ENCODE measurements at regions not wholly inside any gene's neighbourhood (a gene's known extent, or its start where the extent isn't known, plus 50 kb on each side); places are given as distances from the start of the nearest gene placed in this dataset.

- no peaks in the 10 kb centered on the region for H3K36me3 Mint-ChIP-seq (ENCODE audit: low read depth, unreplicated experiment)
- H3K4me3 Mint-ChIP-seq (ENCODE audit: unreplicated experiment): no peak overlapping the region
- no peaks in the 10 kb centered on the region for H3K9me3 Mint-ChIP-seq (ENCODE audit: unreplicated experiment)
- peaks cover 25% of the 10 kb centered on the region for H3K4me1 Mint-ChIP-seq (ENCODE audit: unreplicated experiment)
- H3K27ac Mint-ChIP-seq (ENCODE audit: unreplicated experiment): no peak overlapping the region
- DNase-seq (ENCODE audit: low spot score): peak; percentile 82
- peaks cover 2% of the 10 kb centered on the region for H3K27me3 Mint-ChIP-seq (ENCODE audit: unreplicated experiment)
- TF ChIP-seq, protein P1, sequence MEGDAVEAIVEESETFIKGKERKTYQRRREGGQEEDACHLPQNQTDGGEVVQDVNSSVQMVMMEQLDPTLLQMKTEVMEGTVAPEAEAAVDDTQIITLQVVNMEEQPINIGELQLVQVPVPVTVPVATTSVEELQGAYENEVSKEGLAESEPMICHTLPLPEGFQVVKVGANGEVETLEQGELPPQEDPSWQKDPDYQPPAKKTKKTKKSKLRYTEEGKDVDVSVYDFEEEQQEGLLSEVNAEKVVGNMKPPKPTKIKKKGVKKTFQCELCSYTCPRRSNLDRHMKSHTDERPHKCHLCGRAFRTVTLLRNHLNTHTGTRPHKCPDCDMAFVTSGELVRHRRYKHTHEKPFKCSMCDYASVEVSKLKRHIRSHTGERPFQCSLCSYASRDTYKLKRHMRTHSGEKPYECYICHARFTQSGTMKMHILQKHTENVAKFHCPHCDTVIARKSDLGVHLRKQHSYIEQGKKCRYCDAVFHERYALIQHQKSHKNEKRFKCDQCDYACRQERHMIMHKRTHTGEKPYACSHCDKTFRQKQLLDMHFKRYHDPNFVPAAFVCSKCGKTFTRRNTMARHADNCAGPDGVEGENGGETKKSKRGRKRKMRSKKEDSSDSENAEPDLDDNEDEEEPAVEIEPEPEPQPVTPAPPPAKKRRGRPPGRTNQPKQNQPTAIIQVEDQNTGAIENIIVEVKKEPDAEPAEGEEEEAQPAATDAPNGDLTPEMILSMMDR (IDR thresholded peaks at IDR 0.05; ENCODE audit: unreplicated experiment): no peak
These were observed 73.3 kb upstream of the NFE2L3 start for GRCh38 chr7:26078437-26079336.

DNA sequence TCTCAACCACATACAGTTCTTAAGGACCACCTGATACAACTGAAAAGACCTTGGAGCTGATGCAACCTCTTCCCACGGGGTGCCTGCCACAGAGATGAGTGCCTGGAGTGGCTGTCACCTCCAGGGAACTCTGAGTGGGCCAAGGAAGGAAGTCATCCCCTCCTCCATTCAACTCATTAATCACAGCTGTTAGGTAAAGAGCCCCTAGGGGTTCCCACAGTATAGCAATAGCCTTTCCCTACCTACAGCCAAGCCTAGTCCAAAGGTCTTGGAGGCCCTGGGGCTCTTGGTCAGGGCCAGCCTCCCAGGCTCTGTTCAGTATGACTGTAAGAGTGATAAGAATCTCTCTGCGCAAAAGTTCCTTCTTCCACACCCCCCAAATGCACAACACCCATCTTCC is 70.4 kb upstream of the NFE2L3 start:
- Mint-ChIP-seq H3K36me3 (ENCODE audit: low read depth, unreplicated experiment) (no peaks in the 10 kb centered on the region), H3K4me3 (ENCODE audit: unreplicated experiment) (no peak overlapping the region), H3K27ac (ENCODE audit: unreplicated experiment) (no peak overlapping the region), H3K4me1 (ENCODE audit: unreplicated experiment) (peaks cover 25% of the 10 kb centered on the region), H3K27me3 (ENCODE audit: unreplicated experiment) (peaks cover 2% of the 10 kb centered on the region), H3K9me3 (ENCODE audit: unreplicated experiment) (no peaks in the 10 kb centered on the region)
- TF ChIP-seq, protein P1 (IDR thresholded peaks at IDR 0.05; ENCODE audit: unreplicated experiment): no peak
- no peak for DNase-seq (ENCODE audit: low spot score)

DNA sequence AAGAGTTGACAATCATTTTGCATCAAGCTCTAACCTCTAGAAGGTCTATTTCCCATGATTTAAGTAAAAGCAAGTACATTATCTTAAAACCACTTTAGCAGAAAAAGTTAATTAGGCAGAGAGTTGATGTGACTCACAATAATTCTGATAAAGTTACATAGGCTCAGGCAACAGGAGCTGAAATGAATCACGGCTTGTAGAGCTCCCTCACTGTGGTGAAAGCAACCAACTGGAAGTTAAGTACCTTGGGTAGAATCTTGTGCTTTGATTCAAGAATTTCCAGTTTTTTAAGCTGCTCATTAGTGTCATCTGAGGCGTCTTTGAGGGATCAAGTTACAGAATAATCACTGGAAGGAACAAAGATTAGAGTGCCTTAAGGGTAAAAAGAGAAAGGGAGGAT is 68.9 kb upstream of the NFE2L3 start:
- no peaks in the 10 kb centered on the region for H3K9me3 Mint-ChIP-seq (ENCODE audit: unreplicated experiment)
- TF ChIP-seq, protein P1 (IDR thresholded peaks at IDR 0.05; ENCODE audit: unreplicated experiment): no peak
- H3K4me3 Mint-ChIP-seq (ENCODE audit: unreplicated experiment): no peak overlapping the region
- no peaks in the 10 kb centered on the region for H3K36me3 Mint-ChIP-seq (ENCODE audit: low read depth, unreplicated experiment)
- H3K27me3 Mint-ChIP-seq (ENCODE audit: unreplicated experiment): peaks cover 2% of the 10 kb centered on the region
- no peak for DNase-seq (ENCODE audit: low spot score)
- H3K27ac Mint-ChIP-seq (ENCODE audit: unreplicated experiment): no peak overlapping the region
- H3K4me1 Mint-ChIP-seq (ENCODE audit: unreplicated experiment): peaks cover 25% of the 10 kb centered on the region

- no peak for DNase-seq (ENCODE audit: low spot score)
- H3K27ac Mint-ChIP-seq (ENCODE audit: unreplicated experiment): no peak overlapping the region
These were observed 67.6 kb upstream of the NFE2L3 start for GRCh38 chr7:26084418-26084817.

GRCh38 chr7:26085771-26086170 is 66.2 kb upstream of the NFE2L3 start:
- H3K27me3 Mint-ChIP-seq (ENCODE audit: unreplicated experiment): no peaks in the 10 kb centered on the region

More at GRCh38 chr7:26084418-26084817, 67.6 kb upstream of the NFE2L3 start:
- H3K27me3 Mint-ChIP-seq (ENCODE audit: unreplicated experiment): peaks cover 2% of the 10 kb centered on the region
- no peaks in the 10 kb centered on the region for H3K36me3 Mint-ChIP-seq (ENCODE audit: low read depth, unreplicated experiment)
- TF ChIP-seq, protein P1 (IDR thresholded peaks at IDR 0.05; ENCODE audit: unreplicated experiment): no peak
- peaks cover 21% of the 10 kb centered on the region for H3K4me1 Mint-ChIP-seq (ENCODE audit: unreplicated experiment)
- H3K4me3 Mint-ChIP-seq (ENCODE audit: unreplicated experiment): no peak overlapping the region
- no peaks in the 10 kb centered on the region for H3K9me3 Mint-ChIP-seq (ENCODE audit: unreplicated experiment)

More at GRCh38 chr7:26085771-26086170, 66.2 kb upstream of the NFE2L3 start:
- Mint-ChIP-seq H3K4me3 (ENCODE audit: unreplicated experiment) (no peak overlapping the region), H3K36me3 (ENCODE audit: low read depth, unreplicated experiment) (no peaks in the 10 kb centered on the region), H3K27ac (ENCODE audit: unreplicated experiment) (no peak overlapping the region), H3K4me1 (ENCODE audit: unreplicated experiment) (peaks cover 11% of the 10 kb centered on the region), H3K9me3 (ENCODE audit: unreplicated experiment) (no peaks in the 10 kb centered on the region)
- TF ChIP-seq, protein P1 (IDR thresholded peaks at IDR 0.05; ENCODE audit: unreplicated experiment): no peak
- no peak for DNase-seq (ENCODE audit: low spot score)
